ENCODE measurements at regions not wholly inside any gene's neighbourhood (a gene's known extent, or its start where the extent isn't known, plus 50 kb on each side); places are given as distances from the start of the nearest gene placed in this dataset.
A peak's percentile ranks its signal among the peaks of the same experiment; 100 is the strongest.
"Not testable (repeated sequence)": the region's sequence is repeated elsewhere in the genome, so short reads cannot be mapped to it uniquely, and the experiment has no call there.

GRCh38 chr10:131578472-131578970 is 267.0 kb upstream of the TCERG1L start:
- no peak overlapping the region for H3K4me3 ChIP-seq (ENCODE audit: low read depth, poor library complexity, severe bottlenecking)
- no peak for TF ChIP-seq CTCF (IDR thresholded peaks at IDR 0.05)
- TF ChIP-seq POLR2A (IDR thresholded peaks at IDR 0.05): no peak
- WGBS, 2 donors: 82 to 85% methylated on average over 16 of the region's 16 CpGs
- intact Hi-C loops (cut with DNase I; ENCODE audit: low total_unique reads): no loop called here
- DNase-seq (ENCODE audit: low spot score in 2 of 2): peak; percentile 1 to 62

GRCh38 chr10:131579251-131580071 is 267.9 kb upstream of the TCERG1L start:
- TF ChIP-seq POLR2A (IDR thresholded peaks at IDR 0.05) (no peak), CTCF (IDR thresholded peaks at IDR 0.05) (no peak)
- 83 to 86% methylated on average over 19 of the region's 19 CpGs for WGBS, 2 donors
- peak; percentile 8 to 65 for DNase-seq (ENCODE audit: low spot score in 2 of 2)
- intact Hi-C loops (cut with DNase I; ENCODE audit: low total_unique reads): no loop called here
- no peak overlapping the region for H3K4me3 ChIP-seq (ENCODE audit: low read depth, poor library complexity, severe bottlenecking)

- DNase-seq (ENCODE audit: low spot score in 2 of 2): peak; percentile 4 to 71
- TF ChIP-seq POLR2A (IDR thresholded peaks at IDR 0.05) (no peak), CTCF (IDR thresholded peaks at IDR 0.05) (no peak)
- intact Hi-C loops (cut with DNase I; ENCODE audit: low total_unique reads): no loop called here
- WGBS, 2 donors: 79 to 88% methylated on average over 10 to 11 of the region's 11 CpGs
- H3K4me3 ChIP-seq (ENCODE audit: low read depth, poor library complexity, severe bottlenecking): no peak overlapping the region
Observed at GRCh38 chr10:131580076-131580652, 268.6 kb upstream of the TCERG1L start.

GRCh38 chr10:131580674-131581073 is 269.2 kb upstream of the TCERG1L start:
- H3K4me3 ChIP-seq (ENCODE audit: low read depth, poor library complexity, severe bottlenecking): no peak overlapping the region
- intact Hi-C loops (cut with DNase I; ENCODE audit: low total_unique reads): no loop called here
- TF ChIP-seq POLR2A (IDR thresholded peaks at IDR 0.05): no peak
- TF ChIP-seq CTCF (IDR thresholded peaks at IDR 0.05): no peak
- 66 to 77% methylated on average over 3 of the region's 3 CpGs for whole genome bisulfite sequencing, 2 donors
- DNase-seq (ENCODE audit: low spot score in 2 of 2): peak; percentile 4 to 57

GRCh38 chr10:131581547-131581946 is 270.0 kb upstream of the TCERG1L start:
- intact Hi-C loops (cut with DNase I; ENCODE audit: low total_unique reads); H3K4me3 ChIP-seq (ENCODE audit: low read depth, poor library complexity, severe bottlenecking): not testable (repeated sequence)
- peak; percentile 11 to 56 for DNase-seq (ENCODE audit: low spot score in 2 of 2)
- 86 to 87% methylated on average over 4 to 7 of the region's 7 CpGs for WGBS, 2 donors

GRCh38 chr10:131584287-131584686 is 272.8 kb upstream of the TCERG1L start:
- WGBS, 2 donors: 85% methylated on average over 12 of the region's 12 CpGs
- intact Hi-C loops (cut with DNase I; ENCODE audit: low total_unique reads): no loop called here
- peak in 1 of 2 donors; percentile 78 for DNase-seq (ENCODE audit: low spot score in 2 of 2)
- no peak overlapping the region for H3K4me3 ChIP-seq (ENCODE audit: low read depth, poor library complexity, severe bottlenecking)
- TF ChIP-seq POLR2A (IDR thresholded peaks at IDR 0.05) (no peak), CTCF (IDR thresholded peaks at IDR 0.05) (no peak)
